Gastrocnemius medialis (tissue), 4 donors: ENCODE measurements at regions not wholly inside any gene's neighbourhood (a gene's known extent, or its start where the extent isn't known, plus 50 kb on each side); places are given as distances from the start of the nearest gene placed in this dataset.

Source experiments
- ATAC-seq, 2 donors: fragments of 150-250 bp; one replicate each; pipeline ENCODE4 v1.9.1; 2016
- DNase-seq, 2 donors: peaks; one replicate each; pipeline ENCODE4 v3.0.0-alpha.2; 2019
- H3K27ac ChIP-seq, 4 donors: fragments of 200-600 bp; sonication (generic); 1 replicate in 1 of 4; 2 replicates in 3 of 4; pipeline ENCODE4 v1.5.1; 2016 to 2018; ENCODE audit warnings: mild to moderate bottlenecking in 2 of 4, moderate library complexity in 1 of 4
- H3K27me3 ChIP-seq, 3 donors: fragments of 200-600 bp; sonication (generic) in 2 of 3; 1 replicate in 1 of 3; 2 replicates in 2 of 3; pipeline versions ENCODE4 v1.5.1 to v1.6.0; 2016 to 2019; ENCODE audit warnings: mild to moderate bottlenecking in 1 of 3, moderate library complexity in 1 of 3
- H3K36me3 ChIP-seq, 2 donors: fragments of 200-600 bp; sonication (generic) in 1 of 2; one replicate each; pipeline ENCODE4 v1.5.1; 2017 to 2018
- H3K4me1 ChIP-seq, 2 donors: fragments of 200-600 bp; sonication (generic) in 1 of 2; one replicate each; pipeline ENCODE4 v1.5.1; 2016 to 2017; ENCODE audit warnings: mild to moderate bottlenecking in 2 of 2
- H3K4me3 ChIP-seq, 4 donors: fragments of 200-600 bp; sonication (generic) in 3 of 4; 1 replicate in 1 of 4; 2 replicates in 3 of 4; pipeline ENCODE4 v1.5.1; 2016 to 2019; ENCODE audit warnings: mild to moderate bottlenecking in 2 of 4
- H3K9me3 ChIP-seq, 3 donors: fragments of 200-600 bp; sonication (generic) in 2 of 3; 1 replicate in 1 of 3; 2 replicates in 2 of 3; pipeline ENCODE4 v1.5.1; 2016 to 2019
- CTCF ChIP-seq, 5 experiments: fragments of 450-650 bp in 3 of 5; fragments of 200-600 bp in 2 of 5; sonication (generic) in 2 of 5; IDR thresholded peaks in 4 of 5; conservative IDR thresholded peaks in 1 of 5; 1 replicate in 4 of 5; 2 replicates in 1 of 5; pipeline ENCODE4 v1.5.1; 2016 to 2019; ENCODE audit warnings: antibody characterized with exemption in 5 of 5, mild to moderate bottlenecking in 3 of 5, moderate library complexity in 3 of 5
- POLR2A ChIP-seq, 2 donors: fragments of 450-650 bp; IDR thresholded peaks; one replicate each; pipeline ENCODE4 v1.6.1; 2017; ENCODE audit warnings: antibody characterized with exemption in 2 of 2, mild to moderate bottlenecking in 2 of 2, moderate library complexity in 2 of 2
- in situ Hi-C, 4 donors: fragments of 200-750 bp; cut with MboI; loops; one replicate each; pipeline versions ENCODE4 v1.15.0 to v1.8.0; 2017; ENCODE audit warnings: low sequenced_read_pairs in 4 of 4
- intact Hi-C: fragments of 100-400 bp; cut with DNase I; formaldehyde crosslinking; loops from one replicate; pipeline ENCODE4 v1.15.1; 2023; ENCODE audit warnings: low total_unique reads

- in situ Hi-C loops = no loop called here
- Histone ChIP-seq H3K9me3 (no peaks in the 10 kb centered on the region), H3K36me3 (no peaks in the 10 kb centered on the region), H3K4me3 (no peak overlapping the region), H3K4me1 (no peaks in the 10 kb centered on the region), H3K27ac (no peak overlapping the region), H3K27me3 (no peaks in the 10 kb centered on the region)
- no peak for ATAC-seq
- DNase-seq = no peak
- intact Hi-C loops = no loop called here
- TF ChIP-seq POLR2A (IDR thresholded peaks at IDR 0.05) (no peak), CTCF (IDR thresholded peaks at IDR 0.05 in 4 of 5, conservative IDR thresholded peaks at IDR 0.05 in 1 of 5) (no peak)
Observed at GRCh38 chr6:148212366-148212765, 130.3 kb upstream of the SASH1 start.

GRCh38 chr6:148213366-148213765, 129.3 kb upstream of the SASH1 start:
- TF ChIP-seq POLR2A (IDR thresholded peaks at IDR 0.05) = no peak
- H3K27ac ChIP-seq = no peak overlapping the region
- in situ Hi-C loops (no loop called here), intact Hi-C loops (no loop called here)
- no peaks in the 10 kb centered on the region for H3K9me3 ChIP-seq
- DNase-seq = no peak
- peaks cover 0 to 3% of the 10 kb centered on the region in 2 donors for H3K4me1 ChIP-seq
- H3K4me3 ChIP-seq = no peak overlapping the region
- no peak for ATAC-seq
- no peaks in the 10 kb centered on the region for H3K27me3 ChIP-seq
- no peaks in the 10 kb centered on the region for H3K36me3 ChIP-seq

DNA sequence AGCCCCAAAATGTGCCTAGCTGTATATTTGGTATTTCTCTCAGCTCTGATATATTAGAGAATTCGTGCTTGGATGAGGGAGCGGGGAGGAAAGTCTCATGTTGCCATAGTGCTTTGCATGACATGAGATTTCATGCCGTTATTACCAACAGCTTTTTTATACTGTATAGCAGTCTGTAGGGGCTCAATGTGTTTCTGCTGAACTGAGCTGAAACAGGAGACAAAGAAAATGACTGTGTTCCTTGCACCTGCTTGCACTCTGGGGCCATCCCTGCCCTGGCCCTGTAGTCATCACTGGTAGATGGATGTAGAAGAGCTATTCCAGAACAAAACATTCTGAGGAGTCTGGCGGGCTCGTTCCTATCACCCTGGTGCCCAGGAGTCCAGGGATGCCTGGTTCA, 128.0 kb upstream of the SASH1 start:
- no peaks in the 10 kb centered on the region for H3K36me3 ChIP-seq
- H3K4me1 ChIP-seq = peaks cover 0 to 3% of the 10 kb centered on the region in 2 donors
- intact Hi-C loops = no loop called here
- ATAC-seq (no peak), DNase-seq (no peak)
- H3K4me3 ChIP-seq = no peak overlapping the region
- no peaks in the 10 kb centered on the region for H3K9me3 ChIP-seq
- in situ Hi-C loops = no loop called here
- H3K27ac ChIP-seq = no peak overlapping the region
- TF ChIP-seq POLR2A (IDR thresholded peaks at IDR 0.05) = no peak
- TF ChIP-seq CTCF (IDR thresholded peaks at IDR 0.05 in 4 of 5, conservative IDR thresholded peaks at IDR 0.05 in 1 of 5) = no peak
- H3K27me3 ChIP-seq = no peaks in the 10 kb centered on the region

- ATAC-seq = no peak
- in situ Hi-C loops = no loop called here
Observed at GRCh38 chr6:148217051-148217450, 125.6 kb upstream of the SASH1 start.

GRCh38 chr6:148217921-148218320, 124.7 kb upstream of the SASH1 start:
- no peaks in the 10 kb centered on the region for H3K9me3 ChIP-seq
- ATAC-seq (no peak), DNase-seq (no peak)
- H3K27me3 ChIP-seq = no peaks in the 10 kb centered on the region
- H3K27ac ChIP-seq = no peak overlapping the region
- H3K4me3 ChIP-seq = no peak overlapping the region
- H3K4me1 ChIP-seq = peaks cover 0 to 3% of the 10 kb centered on the region in 2 donors
- no peaks in the 10 kb centered on the region for H3K36me3 ChIP-seq
- in situ Hi-C loops (no loop called here), intact Hi-C loops (no loop called here)
- no peak for TF ChIP-seq CTCF (IDR thresholded peaks at IDR 0.05 in 4 of 5, conservative IDR thresholded peaks at IDR 0.05 in 1 of 5)
- no peak for TF ChIP-seq POLR2A (IDR thresholded peaks at IDR 0.05)

More at GRCh38 chr6:148217051-148217450, 125.6 kb upstream of the SASH1 start:
- Histone ChIP-seq H3K4me1 (peaks cover 0 to 3% of the 10 kb centered on the region in 2 donors), H3K36me3 (no peaks in the 10 kb centered on the region), H3K27ac (no peak overlapping the region), H3K9me3 (no peaks in the 10 kb centered on the region), H3K27me3 (no peaks in the 10 kb centered on the region), H3K4me3 (no peak overlapping the region)
- no peak for TF ChIP-seq CTCF (IDR thresholded peaks at IDR 0.05 in 4 of 5, conservative IDR thresholded peaks at IDR 0.05 in 1 of 5)
- no peak for TF ChIP-seq POLR2A (IDR thresholded peaks at IDR 0.05)
- intact Hi-C loops = no loop called here
- no peak for DNase-seq
